Upper lobe of left lung (tissue), 4 donors: ENCODE measurements at regions not wholly inside any gene's neighbourhood (a gene's known extent, or its start where the extent isn't known, plus 50 kb on each side); places are given as distances from the start of the nearest gene placed in this dataset.

Experiments used
- CTCF ChIP-seq, 6 experiments: fragments of 450-650 bp in 4 of 6; fragments of 200-600 bp in 2 of 6; sonication (generic) in 2 of 6; IDR thresholded peaks; one replicate each; pipeline ENCODE4 v1.5.1; 2016 to 2019; ENCODE audit warnings: antibody characterized with exemption in 6 of 6
- EP300 ChIP-seq, 4 donors: sonication (generic); formaldehyde crosslinking; IDR thresholded peaks; one replicate each; pipeline ENCODE4 v1.5.1; 2017; ENCODE audit warnings: antibody characterized with exemption in 4 of 4, control low read depth in 2 of 4
- POLR2A ChIP-seq, 4 donors: fragments of 450-650 bp; IDR thresholded peaks; one replicate each; pipeline ENCODE4 v1.5.1; 2016 to 2017; ENCODE audit warnings: antibody characterized with exemption in 4 of 4, mild to moderate bottlenecking in 2 of 4
- POLR2AphosphoS5 ChIP-seq, 2 donors: sonication (generic); formaldehyde crosslinking; IDR thresholded peaks; one replicate each; pipeline ENCODE4 v1.5.1; 2017; ENCODE audit warnings: antibody characterized with exemption in 2 of 2

GRCh38 chr1:4916610-4917009 lies 262.2 kb downstream of the AJAP1 start:
- TF ChIP-seq CTCF (IDR thresholded peaks at IDR 0.05), result no peak
- no peak for TF ChIP-seq POLR2AphosphoS5 (IDR thresholded peaks at IDR 0.05)
- TF ChIP-seq EP300 (IDR thresholded peaks at IDR 0.05), result no peak
- TF ChIP-seq POLR2A (IDR thresholded peaks at IDR 0.05), result no peak
